ENCODE measurements at regions not wholly inside any gene's neighbourhood (a gene's known extent, or its start where the extent isn't known, plus 50 kb on each side); places are given as distances from the start of the nearest gene placed in this dataset.

DNA sequence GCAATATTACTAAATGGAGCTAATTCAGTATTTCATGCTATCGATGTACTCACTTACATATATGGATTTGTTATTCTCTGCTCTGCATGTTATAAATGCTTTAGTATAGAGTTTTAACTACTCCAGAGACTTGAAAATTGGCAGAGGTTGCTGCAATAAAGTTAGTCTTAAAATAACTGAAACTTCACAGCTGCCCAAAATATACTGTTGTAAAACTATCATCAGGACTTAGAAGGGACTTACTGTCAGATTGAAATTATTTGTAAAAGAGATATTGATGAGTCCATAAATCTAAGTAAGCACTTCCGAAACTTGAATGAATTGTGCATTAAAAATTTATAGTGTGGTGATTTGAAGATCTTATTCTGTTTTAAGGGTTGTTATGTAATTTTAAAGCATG, 1178.2 kb upstream of the PCDH20 start:
- DNase-seq: no peak
- no peaks in the 10 kb centered on the region for H3K27me3 ChIP-seq
- H3K9me3 ChIP-seq: no peaks in the 10 kb centered on the region
- intact Hi-C loops (cut with DNase I): no loop called here
- H3K9ac ChIP-seq (ENCODE audit: low read depth in 2 of 2, low read length in 2 of 2): no peak overlapping the region
- no peaks in the 10 kb centered on the region for H3K36me3 ChIP-seq
- H3K4me1 ChIP-seq: no peaks in the 10 kb centered on the region
- TF ChIP-seq CTCF (IDR thresholded peaks at IDR 0.05): no peak
- H3K27ac ChIP-seq: no peak overlapping the region
- H3K4me3 ChIP-seq: no peak overlapping the region

GRCh38 chr13:62583466-62583865, 1167.8 kb upstream of the PCDH20 start:
- TF ChIP-seq CTCF (IDR thresholded peaks at IDR 0.05): no peak
- no peak for DNase-seq
- intact Hi-C loops (cut with DNase I): no loop called here
- Histone ChIP-seq H3K27ac (no peak overlapping the region), H3K36me3 (no peaks in the 10 kb centered on the region), H3K27me3 (no peaks in the 10 kb centered on the region), H3K4me3 (no peak overlapping the region), H3K9ac (ENCODE audit: low read depth in 2 of 2, low read length in 2 of 2) (no peak overlapping the region), H3K4me1 (no peaks in the 10 kb centered on the region), H3K9me3 (no peaks in the 10 kb centered on the region)

DNA sequence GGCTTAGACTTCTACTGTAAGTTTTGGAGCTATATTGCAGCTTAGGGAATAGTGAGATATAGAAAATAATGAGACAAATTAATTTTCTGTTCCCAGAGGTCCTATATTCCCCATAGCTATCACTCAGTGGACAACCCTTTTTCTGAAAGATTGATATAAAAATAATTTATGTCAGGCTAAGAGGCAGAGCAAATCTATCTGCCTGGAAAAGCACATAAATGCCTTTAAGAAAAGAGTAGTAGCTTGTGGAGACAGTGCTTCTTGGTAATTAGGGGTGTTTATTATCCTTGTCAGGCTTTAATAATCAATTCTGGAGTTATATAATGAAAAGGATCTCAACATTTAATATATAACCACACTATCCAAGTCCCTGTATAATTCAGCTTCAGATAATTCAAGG, 1162.8 kb upstream of the PCDH20 start:
- DNase-seq: no peak
- no peaks in the 10 kb centered on the region for H3K9me3 ChIP-seq
- no peak overlapping the region for H3K27ac ChIP-seq
- no peak overlapping the region for H3K4me3 ChIP-seq
- H3K9ac ChIP-seq (ENCODE audit: low read depth in 2 of 2, low read length in 2 of 2): no peak overlapping the region
- no peaks in the 10 kb centered on the region for H3K36me3 ChIP-seq
- H3K27me3 ChIP-seq: no peaks in the 10 kb centered on the region
- TF ChIP-seq CTCF (IDR thresholded peaks at IDR 0.05): no peak
- intact Hi-C loops (cut with DNase I): no loop called here
- H3K4me1 ChIP-seq: no peaks in the 10 kb centered on the region

GRCh38 chr13:62564770-62565169, 1149.1 kb upstream of the PCDH20 start:
- H3K4me3 ChIP-seq: no peak overlapping the region
- intact Hi-C loops (cut with DNase I): no loop called here

GRCh38 chr13:62563251-62563650, 1147.6 kb upstream of the PCDH20 start:
- no peak for DNase-seq
- no peaks in the 10 kb centered on the region for H3K4me1 ChIP-seq
- intact Hi-C loops (cut with DNase I): no loop called here
- H3K27ac ChIP-seq: no peak overlapping the region
- no peak overlapping the region for H3K9ac ChIP-seq (ENCODE audit: low read depth in 2 of 2, low read length in 2 of 2)
- H3K9me3 ChIP-seq: no peaks in the 10 kb centered on the region
- no peak for TF ChIP-seq CTCF (IDR thresholded peaks at IDR 0.05)
- no peaks in the 10 kb centered on the region for H3K36me3 ChIP-seq
- no peaks in the 10 kb centered on the region for H3K27me3 ChIP-seq
- no peak overlapping the region for H3K4me3 ChIP-seq

More at GRCh38 chr13:62564770-62565169, 1149.1 kb upstream of the PCDH20 start:
- Histone ChIP-seq H3K9ac (ENCODE audit: low read depth in 2 of 2, low read length in 2 of 2) (no peak overlapping the region), H3K4me1 (no peaks in the 10 kb centered on the region), H3K27me3 (no peaks in the 10 kb centered on the region), H3K36me3 (no peaks in the 10 kb centered on the region), H3K9me3 (no peaks in the 10 kb centered on the region), H3K27ac (no peak overlapping the region)
- DNase-seq: no peak
- TF ChIP-seq CTCF (IDR thresholded peaks at IDR 0.05): no peak

DNA sequence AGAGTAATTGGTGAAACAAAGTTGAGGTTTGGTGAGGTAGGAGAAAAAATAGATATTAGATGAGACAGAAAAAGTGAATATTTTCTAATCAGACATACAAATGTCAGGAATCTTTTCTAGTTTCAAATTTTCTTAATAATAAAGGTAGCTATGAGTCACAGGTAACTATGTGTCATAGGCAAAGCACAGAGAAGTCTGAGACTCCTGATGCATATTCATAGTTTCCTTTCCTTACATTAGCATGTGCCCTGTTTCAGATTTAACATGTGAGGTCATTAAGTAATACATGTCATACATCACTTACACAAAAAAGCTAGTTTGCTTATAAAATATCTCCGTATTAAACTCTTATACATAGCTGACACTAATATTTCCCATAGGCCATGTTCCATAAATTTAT, 1141.3 kb upstream of the PCDH20 start:
- no peaks in the 10 kb centered on the region for H3K27me3 ChIP-seq
- DNase-seq: no peak
- H3K4me3 ChIP-seq: no peak overlapping the region
- no peaks in the 10 kb centered on the region for H3K4me1 ChIP-seq
- H3K9me3 ChIP-seq: no peaks in the 10 kb centered on the region
- TF ChIP-seq CTCF (IDR thresholded peaks at IDR 0.05): no peak
- no peak overlapping the region for H3K27ac ChIP-seq
- H3K9ac ChIP-seq (ENCODE audit: low read depth in 2 of 2, low read length in 2 of 2): no peak overlapping the region
- H3K36me3 ChIP-seq: no peaks in the 10 kb centered on the region
- intact Hi-C loops (cut with DNase I): no loop called here

Data from colonic mucosa (tissue), 4 donors.